ENCODE measurements at regions not wholly inside any gene's neighbourhood (a gene's known extent, or its start where the extent isn't known, plus 50 kb on each side); places are given as distances from the start of the nearest gene placed in this dataset.

- TF ChIP-seq CTCF (IDR thresholded peaks at IDR 0.05) (no peak), ZFX (IDR thresholded peaks at IDR 0.05; ENCODE audit: borderline replicate concordance) (no peak)
Measured at GRCh38 chr14:89589400-89590118, 172.5 kb upstream of the FOXN3 start.
